ENCODE measurements at regions not wholly inside any gene's neighbourhood (a gene's known extent, or its start where the extent isn't known, plus 50 kb on each side); places are given as distances from the start of the nearest gene placed in this dataset.

GRCh38 chr6:115847671-115848070 is 213.0 kb downstream of the FRK start:
- H3K4me1 Mint-ChIP-seq, result no peaks in the 10 kb centered on the region
- H3K9me3 Mint-ChIP-seq, result peaks cover 6% of the 10 kb centered on the region
- no peak for DNase-seq (ENCODE audit: low spot score)
- ATAC-seq, result no peak
- H3K27ac Mint-ChIP-seq, result no peak overlapping the region
- ChIA-PET CTCF (no interaction called here), POLR2A (no interaction called here)
- H3K36me3 Mint-ChIP-seq, result no peaks in the 10 kb centered on the region
- no peaks in the 10 kb centered on the region; the same call in 1 of the 2 replicates for H3K27me3 Mint-ChIP-seq (ENCODE audit: low read depth)
- no peak overlapping the region for H3K4me3 Mint-ChIP-seq
- TF ChIP-seq RELA (CRISPR knock-in tag; IDR thresholded peaks at IDR 0.05; ENCODE audit: borderline replicate concordance) (no peak), NFATC4 (CRISPR knock-in tag; IDR thresholded peaks at IDR 0.05) (no peak), ZBTB43 (CRISPR knock-in tag; IDR thresholded peaks at IDR 0.05) (no peak), CREB1 (CRISPR knock-in tag; IDR thresholded peaks at IDR 0.05) (no peak), ZNF416 (CRISPR knock-in tag; IDR thresholded peaks at IDR 0.05) (no peak), AFF4 (CRISPR knock-in tag; IDR thresholded peaks at IDR 0.05; ENCODE audit: borderline replicate concordance) (no peak)
- TF ChIP-seq, protein P1, sequence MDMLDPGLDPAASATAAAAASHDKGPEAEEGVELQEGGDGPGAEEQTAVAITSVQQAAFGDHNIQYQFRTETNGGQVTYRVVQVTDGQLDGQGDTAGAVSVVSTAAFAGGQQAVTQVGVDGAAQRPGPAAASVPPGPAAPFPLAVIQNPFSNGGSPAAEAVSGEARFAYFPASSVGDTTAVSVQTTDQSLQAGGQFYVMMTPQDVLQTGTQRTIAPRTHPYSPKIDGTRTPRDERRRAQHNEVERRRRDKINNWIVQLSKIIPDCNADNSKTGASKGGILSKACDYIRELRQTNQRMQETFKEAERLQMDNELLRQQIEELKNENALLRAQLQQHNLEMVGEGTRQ (CRISPR knock-in tag; IDR thresholded peaks at IDR 0.05), result no peak

GRCh38 chr6:115843945-115844344 is 216.7 kb downstream of the FRK start:
- ATAC-seq, result no peak
- peaks cover 6% of the 10 kb centered on the region for H3K9me3 Mint-ChIP-seq
- CTCF ChIA-PET, result no interaction called here
- TF ChIP-seq, protein P1 (CRISPR knock-in tag; IDR thresholded peaks at IDR 0.05), result no peak
- no peak for TF ChIP-seq FOXK1 (CRISPR knock-in tag; IDR thresholded peaks at IDR 0.05)
- TF ChIP-seq ELF4 (CRISPR knock-in tag; IDR thresholded peaks at IDR 0.05; ENCODE audit: low read depth), result no peak
- no peak for TF ChIP-seq IRF1 (CRISPR knock-in tag; IDR thresholded peaks at IDR 0.05)
- TF ChIP-seq NR1H2 (CRISPR knock-in tag; IDR thresholded peaks at IDR 0.05), result no peak
- TF ChIP-seq ARID4B (CRISPR knock-in tag; IDR thresholded peaks at IDR 0.05; ENCODE audit: borderline replicate concordance), result no peak
- no peak for TF ChIP-seq HMGA2 (CRISPR knock-in tag; IDR thresholded peaks at IDR 0.05)
- TF ChIP-seq MXD4 (CRISPR knock-in tag; IDR thresholded peaks at IDR 0.05; ENCODE audit: borderline replicate concordance), result no peak
- no peak for TF ChIP-seq IRF2 (CRISPR knock-in tag; IDR thresholded peaks at IDR 0.05; ENCODE audit: borderline replicate concordance, low read depth)
- TF ChIP-seq SMAD4 (CRISPR knock-in tag; IDR thresholded peaks at IDR 0.05), result no peak
- TF ChIP-seq, protein P2, sequence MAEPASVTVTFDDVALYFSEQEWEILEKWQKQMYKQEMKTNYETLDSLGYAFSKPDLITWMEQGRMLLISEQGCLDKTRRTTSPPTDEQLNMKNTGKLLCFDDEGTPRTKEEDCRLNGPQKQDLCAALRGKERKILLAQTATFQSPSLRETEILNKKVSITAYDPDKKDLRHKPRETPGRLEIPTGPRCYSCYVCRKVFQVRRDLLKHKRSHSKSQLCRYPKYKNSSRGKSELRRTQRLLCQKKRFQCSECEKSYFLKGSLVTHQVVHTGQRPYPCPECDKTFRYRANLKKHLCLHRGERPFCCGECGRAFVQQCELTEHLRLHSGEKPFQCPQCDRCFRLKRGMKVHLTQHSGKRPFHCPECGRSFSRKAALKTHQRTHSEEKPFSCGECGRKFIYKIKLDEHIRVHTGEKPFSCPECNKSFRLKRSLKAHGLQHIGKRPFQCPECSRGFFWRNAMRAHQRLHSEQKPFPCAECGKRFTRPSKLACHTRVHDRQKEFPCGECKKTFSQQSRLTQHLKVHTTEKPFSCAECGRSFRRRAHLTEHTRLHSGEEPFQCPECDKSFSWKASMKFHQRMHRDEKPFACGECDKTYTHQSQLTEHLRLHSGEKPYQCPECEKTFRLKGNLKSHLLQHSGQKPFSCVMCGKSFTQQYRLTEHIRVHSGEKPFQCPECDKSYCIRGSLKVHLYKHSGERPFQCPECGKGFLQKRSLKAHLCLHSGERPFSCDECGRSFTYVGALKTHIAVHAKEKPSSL (CRISPR knock-in tag; conservative IDR thresholded peaks at IDR 0.05), result no peak
- no peak for TF ChIP-seq ZNF423 (CRISPR knock-in tag; IDR thresholded peaks at IDR 0.05)
- TF ChIP-seq NR2C2 (CRISPR knock-in tag; IDR thresholded peaks at IDR 0.05), result no peak

More at GRCh38 chr6:115843945-115844344, 216.7 kb downstream of the FRK start:
- DNase-seq (ENCODE audit: low spot score), result no peak
- no peaks in the 10 kb centered on the region for H3K36me3 Mint-ChIP-seq
- H3K4me1 Mint-ChIP-seq, result no peaks in the 10 kb centered on the region
- no peaks in the 10 kb centered on the region; the same call in 1 of the 2 replicates for H3K27me3 Mint-ChIP-seq (ENCODE audit: low read depth)
- no peak overlapping the region for H3K27ac Mint-ChIP-seq
- POLR2A ChIA-PET, result no interaction called here
- H3K4me3 Mint-ChIP-seq, result no peak overlapping the region
